Uterus (tissue), 2 donors: ENCODE measurements at regions not wholly inside any gene's neighbourhood (a gene's known extent, or its start where the extent isn't known, plus 50 kb on each side); places are given as distances from the start of the nearest gene placed in this dataset.

Experiments
- CTCF ChIP-seq, 4 experiments: fragments of 200-600 bp in 2 of 4; fragments of 450-650 bp in 2 of 4; sonication (generic) in 2 of 4; IDR thresholded peaks; one replicate each; pipeline ENCODE4 v1.5.1; 2016 to 2019; ENCODE audit warnings: antibody characterized with exemption in 4 of 4, mild to moderate bottlenecking in 2 of 4, moderate library complexity in 1 of 4
- POLR2A ChIP-seq, 2 donors: fragments of 450-650 bp; IDR thresholded peaks; one replicate each; pipeline ENCODE4 v1.6.1; 2016; ENCODE audit warnings: antibody characterized with exemption in 2 of 2, mild to moderate bottlenecking in 1 of 2, moderate library complexity in 1 of 2

DNA sequence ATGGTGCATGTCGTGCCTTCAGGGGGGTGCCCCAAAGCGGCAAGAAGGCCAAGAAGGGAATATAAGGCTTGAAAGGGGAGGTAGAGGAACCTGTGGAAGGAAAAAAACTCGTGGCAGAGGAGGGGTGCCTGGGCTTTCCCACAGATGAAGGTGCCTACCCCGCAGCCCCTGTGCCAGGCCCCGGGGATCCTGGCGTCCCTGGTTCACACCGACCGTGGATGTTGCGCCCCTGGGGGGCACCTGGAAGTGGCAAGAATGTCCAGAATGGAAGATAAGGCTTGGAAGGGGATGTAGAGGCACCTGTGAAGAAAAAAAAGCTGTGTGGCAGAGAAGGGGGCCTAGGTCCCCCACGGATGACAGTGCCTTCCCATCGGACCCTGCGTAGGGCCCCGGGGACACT, 282.2 kb downstream of the ALG10 start:
- TF ChIP-seq POLR2A (IDR thresholded peaks at IDR 0.05) (no peak), CTCF (IDR thresholded peaks at IDR 0.05) (no peak)
